H9 (cell line): ENCODE measurements at regions not wholly inside any gene's neighbourhood (a gene's known extent, or its start where the extent isn't known, plus 50 kb on each side); places are given as distances from the start of the nearest gene placed in this dataset.

Experiments
- DNase-seq: peaks from one replicate; pipeline ENCODE4 v3.0.0-alpha.2; 2017
- H2AFZ ChIP-seq: one replicate; pipeline ENCODE4 v1.6.1; 2013; ENCODE audit warnings: mild to moderate bottlenecking, low read length, control low read depth, moderate library complexity
- H2AK5ac ChIP-seq: 2 replicates; pipeline ENCODE4 v1.6.1; 2013; ENCODE audit warnings: low read length, control low read depth, mixed read lengths; ENCODE audit not compliant: insufficient read length
- H2BK120ac ChIP-seq: one replicate; pipeline ENCODE4 v1.6.1; 2013; ENCODE audit warnings: low read depth, mild to moderate bottlenecking, low read length, control low read depth, inconsistent platforms; ENCODE audit not compliant: poor library complexity, severe bottlenecking
- H2BK12ac ChIP-seq: 2 replicates; pipeline ENCODE4 v1.6.1; 2013; ENCODE audit warnings: low read length, control low read depth, mixed read lengths, low read depth; ENCODE audit not compliant: insufficient read length
- H2BK15ac ChIP-seq: 2 replicates; pipeline ENCODE4 v1.6.1; 2013; ENCODE audit warnings: low read depth, low read length, control low read depth
- H2BK20ac ChIP-seq: one replicate; pipeline ENCODE4 v1.6.1; 2013; ENCODE audit warnings: low read depth, mild to moderate bottlenecking, low read length, control low read depth, inconsistent platforms; ENCODE audit not compliant: poor library complexity, severe bottlenecking
- H2BK5ac ChIP-seq: 2 replicates; pipeline ENCODE4 v1.6.1; 2013; ENCODE audit warnings: low read length, control low read depth, mixed read lengths; ENCODE audit not compliant: insufficient read length
- H3K14ac ChIP-seq: 2 replicates; pipeline ENCODE4 v1.6.1; 2013; ENCODE audit warnings: low read length, control low read depth; ENCODE audit not compliant: insufficient read depth
- H3K18ac ChIP-seq: 2 replicates; pipeline ENCODE4 v1.6.1; 2013; ENCODE audit warnings: low read depth, mild to moderate bottlenecking, mixed read lengths, low read length, control low read depth; ENCODE audit not compliant: insufficient read length
- H3K23ac ChIP-seq: 2 replicates; pipeline ENCODE4 v1.6.1; 2013; ENCODE audit warnings: low read length, control low read depth, mixed read lengths, low read depth; ENCODE audit not compliant: insufficient read length
- H3K23me2 ChIP-seq: 2 replicates; pipeline ENCODE4 v1.6.1; 2013; ENCODE audit warnings: low read depth, mild to moderate bottlenecking, mixed read lengths, low read length, control low read depth; ENCODE audit not compliant: insufficient read length, poor library complexity, severe bottlenecking
- H3K27ac ChIP-seq: 2 replicates; pipeline ENCODE4 v1.5.1; 2013; ENCODE audit warnings: low read length, control low read depth, mixed read lengths, low read depth; ENCODE audit not compliant: insufficient read length
- H3K27me3 ChIP-seq: 2 replicates; pipeline ENCODE4 v1.6.1; 2013; ENCODE audit warnings: low read length, control low read depth, inconsistent platforms; ENCODE audit not compliant: insufficient read depth
- H3K4ac ChIP-seq: 2 replicates; pipeline ENCODE4 v1.6.1; 2013; ENCODE audit warnings: low read depth, mild to moderate bottlenecking, control low read depth, inconsistent platforms, low read length, moderate library complexity
- H3K4me1 ChIP-seq: 2 replicates; pipeline ENCODE4 v1.6.1; 2013; ENCODE audit warnings: low read length, control low read depth, inconsistent platforms; ENCODE audit not compliant: insufficient read depth
- H3K4me2 ChIP-seq: 2 replicates; pipeline ENCODE4 v1.6.1; 2013; ENCODE audit warnings: low read length, control low read depth, mixed read lengths; ENCODE audit not compliant: insufficient read length, insufficient read depth
- H3K56ac ChIP-seq: 2 replicates; pipeline ENCODE4 v1.6.1; 2013; ENCODE audit warnings: low read depth, mild to moderate bottlenecking, mixed read lengths, low read length, control low read depth; ENCODE audit not compliant: insufficient read length
- H3K79me1 ChIP-seq: 2 replicates; pipeline ENCODE4 v1.6.1; 2013; ENCODE audit warnings: low read depth, mild to moderate bottlenecking, moderate library complexity, low read length, control low read depth, inconsistent platforms; ENCODE audit not compliant: insufficient read depth, poor library complexity, severe bottlenecking
- H3K79me2 ChIP-seq: 2 replicates; pipeline ENCODE4 v1.6.1; 2013; ENCODE audit warnings: low read length, control low read depth, inconsistent platforms; ENCODE audit not compliant: insufficient read depth
- H3K9ac ChIP-seq: 2 replicates; pipeline ENCODE4 v1.6.1; 2013; ENCODE audit warnings: low read length, control low read depth, mixed read lengths; ENCODE audit not compliant: insufficient read length; ENCODE audit errors: extremely low read depth
- H3K9me3 ChIP-seq: one replicate; pipeline ENCODE4 v1.6.1; 2013; ENCODE audit warnings: low read depth, low read length, inconsistent platforms; ENCODE audit not compliant: control insufficient read depth
- H3T11ph ChIP-seq: one replicate; pipeline ENCODE4 v1.6.1; 2013; ENCODE audit warnings: mild to moderate bottlenecking, low read length, control low read depth, inconsistent platforms
- H4K20me1 ChIP-seq: one replicate; pipeline ENCODE4 v1.6.1; 2013; ENCODE audit not compliant: control insufficient read depth, insufficient read length, insufficient read depth
- H4K5ac ChIP-seq: 2 replicates; pipeline ENCODE4 v1.6.1; 2013; ENCODE audit warnings: low read depth, mild to moderate bottlenecking, mixed read lengths, low read length, control low read depth; ENCODE audit not compliant: insufficient read length
- H4K8ac ChIP-seq: replicated peaks from 2 replicates; pipeline ENCODE4 v1.6.1; 2013; ENCODE audit warnings: low read length, control low read depth, mixed read lengths, low read depth; ENCODE audit not compliant: insufficient read length
- H4K91ac ChIP-seq: 2 replicates; pipeline ENCODE4 v1.6.1; 2013; ENCODE audit warnings: low read depth, mild to moderate bottlenecking, moderate library complexity, mixed read lengths, low read length, control low read depth; ENCODE audit not compliant: insufficient read length
- H3K27ac Mint-ChIP-seq, 3 experiments: 2 replicates in 2 of 3; 3 replicates in 1 of 3; pipeline ENCODE4 v1.8.0; 2020 to 2021; ENCODE audit warnings: mixed read lengths in 3 of 3, mild to moderate bottlenecking in 1 of 3, moderate library complexity in 1 of 3
- H3K27me3 Mint-ChIP-seq: 2 replicates; pipeline ENCODE4 v1.8.0; 2021; ENCODE audit warnings: low read depth, mild to moderate bottlenecking, moderate library complexity, mixed read lengths
- H3K36me3 Mint-ChIP-seq, 3 experiments: 2 replicates in 2 of 3; 3 replicates in 1 of 3; pipeline ENCODE4 v1.8.0; 2020 to 2021; ENCODE audit warnings: low read depth in 3 of 3, mixed read lengths in 3 of 3; ENCODE audit not compliant: insufficient read depth in 1 of 3
- H3K4me1 Mint-ChIP-seq, 2 experiments: 2 replicates each; pipeline ENCODE4 v1.8.0; 2020; ENCODE audit warnings: mixed read lengths in 2 of 2
- H3K4me3 Mint-ChIP-seq, 2 experiments: 2 replicates in 1 of 2; 3 replicates in 1 of 2; pipeline ENCODE4 v1.8.0; 2020 to 2021; ENCODE audit warnings: mild to moderate bottlenecking in 2 of 2, mixed read lengths in 2 of 2, moderate library complexity in 1 of 2
- H3K9me3 Mint-ChIP-seq, 2 experiments: 2 replicates in 1 of 2; 3 replicates in 1 of 2; pipeline ENCODE4 v1.8.0; 2020; ENCODE audit warnings: mild to moderate bottlenecking in 2 of 2, mixed read lengths in 2 of 2, moderate library complexity in 1 of 2
- WGBS: extraction: QIAGEN DNeasy Blood & Tissue Kit; methylation state at CpG from one replicate; pipeline ENCODE4 v1.1.7; 2013; ENCODE audit warnings: missing lambda C conversion rate, low lambda C conversion rate, mixed read lengths; ENCODE audit not compliant: insufficient read length; ENCODE audit errors: extremely low coverage; 5-methylcytosine and 5-hydroxymethylcytosine counted together
- TF ChIP-seq, protein P1 (sequence below): fragments of 200-600 bp; sonication (generic); conservative IDR thresholded peaks from 3 replicates; pipeline ENCODE4 v1.8.0; 2021; ENCODE audit warnings: antibody characterized with exemption, mild to moderate bottlenecking

DNA sequence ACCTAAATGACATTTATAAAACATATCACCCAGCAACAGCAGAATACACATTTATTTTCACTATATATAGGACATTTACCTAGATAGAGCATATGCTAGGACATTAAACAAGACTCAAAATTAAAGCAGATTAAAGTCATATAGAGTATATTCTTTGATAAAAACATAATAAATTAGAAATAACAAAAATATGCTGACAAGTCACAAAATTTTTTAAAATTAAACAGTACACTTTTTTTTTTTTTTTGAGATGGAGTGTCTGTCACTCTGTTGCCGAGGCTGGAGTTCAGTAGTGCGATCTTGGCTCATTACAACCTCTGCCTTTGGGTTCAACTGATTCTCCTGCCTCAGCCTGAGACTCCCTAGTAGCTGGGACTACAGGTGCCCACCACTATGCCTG lies 758.9 kb upstream of the NRXN1 start:
- TF ChIP-seq, protein P1, sequence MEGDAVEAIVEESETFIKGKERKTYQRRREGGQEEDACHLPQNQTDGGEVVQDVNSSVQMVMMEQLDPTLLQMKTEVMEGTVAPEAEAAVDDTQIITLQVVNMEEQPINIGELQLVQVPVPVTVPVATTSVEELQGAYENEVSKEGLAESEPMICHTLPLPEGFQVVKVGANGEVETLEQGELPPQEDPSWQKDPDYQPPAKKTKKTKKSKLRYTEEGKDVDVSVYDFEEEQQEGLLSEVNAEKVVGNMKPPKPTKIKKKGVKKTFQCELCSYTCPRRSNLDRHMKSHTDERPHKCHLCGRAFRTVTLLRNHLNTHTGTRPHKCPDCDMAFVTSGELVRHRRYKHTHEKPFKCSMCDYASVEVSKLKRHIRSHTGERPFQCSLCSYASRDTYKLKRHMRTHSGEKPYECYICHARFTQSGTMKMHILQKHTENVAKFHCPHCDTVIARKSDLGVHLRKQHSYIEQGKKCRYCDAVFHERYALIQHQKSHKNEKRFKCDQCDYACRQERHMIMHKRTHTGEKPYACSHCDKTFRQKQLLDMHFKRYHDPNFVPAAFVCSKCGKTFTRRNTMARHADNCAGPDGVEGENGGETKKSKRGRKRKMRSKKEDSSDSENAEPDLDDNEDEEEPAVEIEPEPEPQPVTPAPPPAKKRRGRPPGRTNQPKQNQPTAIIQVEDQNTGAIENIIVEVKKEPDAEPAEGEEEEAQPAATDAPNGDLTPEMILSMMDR = no peak
- Histone ChIP-seq H3K23ac (no peak overlapping the region), H2BK12ac (no peak overlapping the region), H4K5ac (no peak overlapping the region), H3K23me2 (no peaks in the 10 kb centered on the region), H3K4ac (no peak overlapping the region), H3K56ac (no peak overlapping the region), H2BK15ac (no peak overlapping the region), H2AK5ac (no peak overlapping the region), H2BK20ac (no peak overlapping the region), H3K9me3 (no peaks in the 10 kb centered on the region), H3K18ac (no peak overlapping the region), H3K27me3 (no peaks in the 10 kb centered on the region), H3K79me2 (no peaks in the 10 kb centered on the region), H2BK120ac (no peak overlapping the region), H4K8ac (no peak overlapping the region), H3K9ac (no peak overlapping the region), H3K79me1 (no peaks in the 10 kb centered on the region), H4K20me1 (no peaks in the 10 kb centered on the region), H2AFZ (no peak overlapping the region), H3K4me1 (no peaks in the 10 kb centered on the region; the same call in 1 of the 2 replicates), H4K91ac (no peak overlapping the region), H2BK5ac (no peak overlapping the region), H3K4me2 (no peak overlapping the region), H3K14ac (no peak overlapping the region), H3T11ph (no peak overlapping the region), H3K27ac (no peak overlapping the region)
- Mint-ChIP-seq H3K9me3 (peaks cover 3 to 9% of the 10 kb centered on the region in 2 experiments; a peak in 4 of 5 replicates), H3K4me1 (peaks cover 8 to 12% of the 10 kb centered on the region in 2 experiments), H3K4me3 (no peak overlapping the region), H3K36me3 (peaks cover 0 to 8% (median 2%) of the 10 kb centered on the region in 3 experiments; a peak in 4 of 7 replicates), H3K27me3 (no peaks in the 10 kb centered on the region), H3K27ac (no peak overlapping the region)
- no CpG with 5 or more reads among the region's 2 CpGs for WGBS
- DNase-seq = no peak
